Thyroid gland (tissue), 4 donors: ENCODE measurements at regions not wholly inside any gene's neighbourhood (a gene's known extent, or its start where the extent isn't known, plus 50 kb on each side); places are given as distances from the start of the nearest gene placed in this dataset.

Experiments
- POLR2A ChIP-seq, 2 donors: fragments of 450-650 bp; IDR thresholded peaks; one replicate each; pipeline ENCODE4 v1.6.1; 2017; ENCODE audit warnings: antibody characterized with exemption in 2 of 2, mild to moderate bottlenecking in 2 of 2, moderate library complexity in 1 of 2
- TF ChIP-seq, protein P1 (sequence below), 6 experiments: fragments of 200-600 bp in 3 of 6; fragments of 450-650 bp in 3 of 6; sonication (generic) in 3 of 6; IDR thresholded peaks; one replicate each; pipeline ENCODE4 v1.5.1; 2016 to 2019; ENCODE audit warnings: antibody characterized with exemption in 6 of 6, mild to moderate bottlenecking in 2 of 6, inconsistent platforms in 1 of 6, moderate library complexity in 1 of 6

DNA sequence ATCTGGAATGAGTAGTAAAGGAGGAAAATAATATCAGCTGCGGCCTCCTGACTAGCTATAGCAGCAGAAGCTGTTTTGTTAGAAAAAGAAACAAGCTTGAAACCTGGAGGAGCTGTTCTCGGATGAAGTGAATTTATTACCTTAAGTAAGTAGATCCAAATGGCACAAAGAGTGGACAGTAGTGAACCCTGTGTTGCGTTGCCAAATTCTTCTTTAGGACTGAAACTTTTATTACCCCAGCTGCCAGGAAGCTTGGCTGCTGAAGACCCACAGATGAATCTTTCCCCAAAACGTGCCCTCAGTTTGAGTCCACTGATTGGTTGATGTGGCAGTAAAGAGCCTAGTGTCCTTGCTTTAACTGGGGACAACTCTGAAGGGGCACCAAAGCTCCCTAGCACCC lies 366.8 kb upstream of the GBE1 start:
- no peak for TF ChIP-seq POLR2A (IDR thresholded peaks at IDR 0.05)
- TF ChIP-seq, protein P1, sequence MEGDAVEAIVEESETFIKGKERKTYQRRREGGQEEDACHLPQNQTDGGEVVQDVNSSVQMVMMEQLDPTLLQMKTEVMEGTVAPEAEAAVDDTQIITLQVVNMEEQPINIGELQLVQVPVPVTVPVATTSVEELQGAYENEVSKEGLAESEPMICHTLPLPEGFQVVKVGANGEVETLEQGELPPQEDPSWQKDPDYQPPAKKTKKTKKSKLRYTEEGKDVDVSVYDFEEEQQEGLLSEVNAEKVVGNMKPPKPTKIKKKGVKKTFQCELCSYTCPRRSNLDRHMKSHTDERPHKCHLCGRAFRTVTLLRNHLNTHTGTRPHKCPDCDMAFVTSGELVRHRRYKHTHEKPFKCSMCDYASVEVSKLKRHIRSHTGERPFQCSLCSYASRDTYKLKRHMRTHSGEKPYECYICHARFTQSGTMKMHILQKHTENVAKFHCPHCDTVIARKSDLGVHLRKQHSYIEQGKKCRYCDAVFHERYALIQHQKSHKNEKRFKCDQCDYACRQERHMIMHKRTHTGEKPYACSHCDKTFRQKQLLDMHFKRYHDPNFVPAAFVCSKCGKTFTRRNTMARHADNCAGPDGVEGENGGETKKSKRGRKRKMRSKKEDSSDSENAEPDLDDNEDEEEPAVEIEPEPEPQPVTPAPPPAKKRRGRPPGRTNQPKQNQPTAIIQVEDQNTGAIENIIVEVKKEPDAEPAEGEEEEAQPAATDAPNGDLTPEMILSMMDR (IDR thresholded peaks at IDR 0.05): no peak
